AG08395 (cell line): ENCODE measurements at regions not wholly inside any gene's neighbourhood (a gene's known extent, or its start where the extent isn't known, plus 50 kb on each side); places are given as distances from the start of the nearest gene placed in this dataset.
A peak's percentile ranks its signal among the peaks of the same experiment; 100 is the strongest.

Experiments used
- DNase-seq: peaks from one replicate; pipeline ENCODE4 v3.0.0; 2012; ENCODE audit warnings: mixed read lengths, low spot score

- DNase-seq, result no peak
Observed at GRCh38 chr4:24057915-24058559, 168.2 kb upstream of the PPARGC1A start.

GRCh38 chr4:24056289-24056688 is 166.4 kb upstream of the PPARGC1A start:
- DNase-seq, result no peak

DNA sequence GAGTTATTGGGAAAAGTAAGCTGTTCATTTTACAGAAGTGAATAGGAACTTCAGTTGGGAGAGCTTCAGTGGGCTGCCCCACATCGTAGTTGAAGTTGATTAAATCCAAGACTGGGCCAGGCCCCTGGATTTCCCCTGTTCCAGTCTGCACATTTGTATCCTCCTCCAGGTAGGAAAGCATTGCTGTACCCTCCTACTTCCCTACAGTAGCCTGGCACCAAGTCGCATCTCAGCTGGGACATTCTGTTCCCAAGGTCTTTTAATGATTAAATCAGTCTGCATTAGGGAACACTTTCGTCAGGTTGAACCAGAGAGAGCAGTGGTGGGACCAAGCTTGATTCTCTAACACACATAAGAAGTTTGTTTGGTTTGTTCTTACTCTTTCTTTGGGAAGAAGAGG is 165.8 kb upstream of the PPARGC1A start:
- DNase-seq, result no peak

DNA sequence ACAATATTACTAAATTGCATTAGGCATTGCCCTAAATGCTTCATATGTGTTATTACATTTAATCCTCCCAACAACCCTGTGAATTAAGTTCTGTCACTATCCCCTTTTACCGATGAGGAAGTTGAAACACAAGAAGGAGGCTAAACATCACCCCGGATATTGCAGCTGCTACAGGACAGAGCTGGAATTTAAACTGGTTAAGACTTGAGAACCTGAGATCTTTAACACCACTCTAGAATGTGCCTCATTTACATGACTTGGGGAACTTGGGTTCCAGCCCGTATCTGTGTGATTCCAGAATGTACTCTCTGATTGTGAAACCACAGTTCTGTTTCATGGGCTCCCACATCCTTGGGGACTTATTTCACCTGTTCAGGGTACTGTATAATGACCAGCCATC is 165.1 kb upstream of the PPARGC1A start:
- DNase-seq, result no peak

- no peak for DNase-seq
Observed at GRCh38 chr4:24053934-24054333, 164.1 kb upstream of the PPARGC1A start.

- no peak for DNase-seq
Observed at GRCh38 chr4:24044610-24045589, 155.1 kb upstream of the PPARGC1A start.

GRCh38 chr4:24042094-24042493 is 152.2 kb upstream of the PPARGC1A start:
- DNase-seq, result peak; percentile 86

DNA sequence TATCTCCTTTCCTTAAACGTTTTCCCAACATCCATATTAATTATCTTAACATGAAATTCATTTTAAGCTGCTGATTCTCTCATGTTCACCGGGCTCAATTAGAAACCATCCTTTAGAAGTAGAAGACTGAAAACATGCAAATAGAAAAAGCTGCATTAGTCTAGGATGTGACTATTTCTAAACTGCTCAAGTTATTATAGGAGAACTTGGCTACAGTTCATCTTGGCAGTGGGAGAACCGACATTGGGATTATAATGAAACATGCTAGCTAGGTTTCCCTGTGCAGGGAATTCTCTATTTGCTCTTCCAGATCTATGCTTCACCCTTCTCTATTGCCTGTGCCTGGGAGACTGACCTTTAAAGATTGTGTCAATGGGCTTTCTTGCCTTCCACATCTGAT is 151.0 kb upstream of the PPARGC1A start:
- DNase-seq, result no peak

- no peak for DNase-seq
Observed at GRCh38 chr4:24033626-24034025, 143.8 kb upstream of the PPARGC1A start.

GRCh38 chr4:24032371-24032989 is 142.6 kb upstream of the PPARGC1A start:
- DNase-seq, result peak; percentile 35

DNA sequence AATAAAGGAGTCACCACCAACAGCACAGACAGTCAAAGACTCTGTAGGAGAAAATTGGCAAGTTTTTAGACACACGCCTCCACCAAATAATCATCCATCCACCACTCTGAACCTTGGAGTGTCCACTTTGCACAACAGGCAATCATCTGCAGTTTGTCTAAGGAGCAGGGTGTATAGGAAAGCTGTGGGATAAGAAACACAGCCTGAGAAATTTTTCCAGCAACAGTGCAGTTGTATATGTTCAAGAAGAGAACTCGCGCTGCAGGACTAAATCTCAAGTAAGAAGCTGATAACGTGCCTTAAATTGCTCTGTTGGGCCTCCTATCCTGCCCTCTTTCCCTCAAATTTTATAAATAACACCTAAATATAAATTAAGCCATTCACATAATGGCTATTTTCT is 136.7 kb upstream of the PPARGC1A start:
- no peak for DNase-seq

- DNase-seq, result no peak
Observed at GRCh38 chr4:24024605-24025004, 134.8 kb upstream of the PPARGC1A start.

DNA sequence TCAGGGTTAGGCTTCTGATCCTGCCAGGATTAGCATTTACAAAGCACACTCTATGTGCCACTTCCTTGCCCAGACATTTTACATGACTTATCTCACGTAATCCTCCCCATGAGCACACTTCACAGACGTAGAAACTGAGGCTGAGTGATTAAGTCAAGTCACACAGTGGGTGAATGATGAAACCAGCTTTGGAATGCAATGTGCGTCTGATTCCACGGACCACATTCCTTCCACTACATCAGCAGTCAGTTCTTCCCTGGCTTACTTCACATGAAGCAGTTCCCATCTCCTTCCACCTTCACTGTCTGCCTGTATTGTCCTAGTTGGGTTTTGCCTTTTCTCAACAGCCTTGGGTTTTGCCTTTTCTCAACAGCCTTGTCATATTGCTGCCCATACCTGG is 134.3 kb upstream of the PPARGC1A start:
- peak; percentile 40 for DNase-seq

GRCh38 chr4:24015782-24016181 is 125.9 kb upstream of the PPARGC1A start:
- no peak for DNase-seq

GRCh38 chr4:24013668-24014422 is 124.0 kb upstream of the PPARGC1A start:
- DNase-seq, result no peak

DNA sequence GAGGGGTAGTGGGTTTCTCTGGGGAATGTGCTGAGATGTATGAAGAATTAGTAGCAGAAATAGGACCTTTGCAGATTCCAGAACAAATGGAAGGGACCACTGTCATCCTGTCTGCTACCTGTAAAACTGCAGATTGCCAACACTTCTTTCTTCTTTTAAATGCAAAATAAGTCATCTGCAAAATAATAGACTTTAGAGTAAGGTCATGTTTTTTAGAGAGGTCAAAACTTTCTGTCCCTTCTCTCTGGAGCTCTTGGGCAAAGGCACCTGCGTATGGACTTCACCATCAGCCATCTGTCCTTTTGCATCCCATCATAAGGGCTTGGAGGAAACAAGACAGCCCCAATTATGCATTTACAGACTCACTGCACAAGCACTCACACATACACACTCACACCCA is 121.1 kb upstream of the PPARGC1A start:
- no peak for DNase-seq

- no peak for DNase-seq
Observed at GRCh38 chr4:24010573-24010972, 120.7 kb upstream of the PPARGC1A start.

DNA sequence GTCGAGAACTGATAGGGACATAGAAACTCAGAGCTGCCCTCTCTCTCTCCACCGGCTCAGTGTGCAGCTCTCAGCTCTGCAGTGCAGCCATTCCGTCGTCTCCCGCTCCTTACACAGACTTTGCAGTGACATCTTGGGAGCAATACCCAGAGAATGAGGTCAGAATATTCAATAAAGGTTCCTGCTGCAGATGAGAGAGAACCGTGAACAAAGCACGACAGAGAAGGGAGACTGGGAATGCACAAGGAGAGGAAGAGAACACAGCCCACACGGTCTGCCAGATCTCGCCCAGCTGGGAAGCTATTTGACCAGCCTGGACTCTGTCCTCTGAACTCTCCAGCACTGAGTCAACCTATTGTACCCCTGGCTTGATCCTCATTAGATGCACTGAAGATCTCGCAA is 118.0 kb upstream of the PPARGC1A start:
- no peak for DNase-seq

DNA sequence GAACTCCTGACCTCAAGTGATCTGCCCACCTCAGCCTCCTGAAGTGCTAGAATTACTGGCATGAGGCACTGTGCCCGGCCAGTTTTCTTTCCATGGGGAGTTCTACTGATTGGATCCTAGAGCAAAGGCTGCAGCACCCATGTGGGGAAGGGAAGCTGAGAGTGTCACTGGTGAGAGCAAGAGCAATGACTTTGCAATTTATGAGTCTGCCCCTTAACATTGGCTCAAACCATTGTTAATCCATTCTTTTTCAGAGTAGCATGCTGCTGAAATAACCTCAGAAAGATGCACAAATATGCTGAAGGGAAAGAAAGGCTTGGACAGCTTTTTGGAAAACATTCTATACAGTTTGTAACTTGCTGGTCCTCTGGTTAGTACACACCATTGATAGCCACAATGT is 116.4 kb upstream of the PPARGC1A start:
- DNase-seq, result no peak

DNA sequence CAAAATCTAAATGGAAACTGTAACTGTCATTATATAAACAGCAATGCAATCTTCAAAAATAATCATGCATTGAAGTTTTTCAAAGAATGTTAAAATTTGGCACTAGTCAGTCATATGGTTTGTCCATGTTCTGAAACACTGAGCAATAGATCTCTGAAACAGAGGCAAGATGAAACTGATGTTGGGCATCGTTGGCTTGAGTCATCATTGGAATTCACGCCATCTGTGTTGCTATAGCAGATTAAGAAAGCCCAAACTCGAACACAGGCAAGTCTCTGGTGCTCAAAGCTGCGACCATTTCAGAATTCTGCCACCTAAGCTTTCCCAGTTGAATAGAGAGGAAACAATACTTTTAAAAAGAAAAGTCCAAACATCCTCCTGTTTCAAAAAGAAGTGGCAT is 114.1 kb upstream of the PPARGC1A start:
- peak; percentile 30 for DNase-seq

DNA sequence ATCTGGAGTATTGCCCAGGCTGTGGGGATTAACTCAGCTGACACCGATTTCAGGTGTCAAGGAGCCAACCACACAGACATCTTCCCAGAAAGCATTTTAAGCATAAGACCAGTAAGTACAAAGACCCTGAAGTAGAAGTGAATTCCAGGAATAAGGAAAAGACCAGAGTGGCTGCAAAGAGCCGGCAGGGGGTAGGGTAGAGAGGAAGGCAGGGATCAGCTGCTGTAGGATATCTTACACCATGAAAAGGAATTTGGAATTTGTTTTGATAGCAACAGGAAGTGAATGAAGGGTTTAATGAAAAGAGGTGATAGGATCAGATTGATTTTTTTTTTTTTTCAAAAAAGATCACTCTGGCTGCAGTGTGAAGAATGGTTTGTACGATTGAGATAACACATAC is 113.6 kb upstream of the PPARGC1A start:
- DNase-seq, result no peak

- no peak for DNase-seq
Observed at GRCh38 chr4:24002330-24002966, 112.6 kb upstream of the PPARGC1A start.
